Astrocyte of the hippocampus (primary cell): ENCODE measurements at regions not wholly inside any gene's neighbourhood (a gene's known extent, or its start where the extent isn't known, plus 50 kb on each side); places are given as distances from the start of the nearest gene placed in this dataset.

Experiments
- DNase-seq: peaks from one replicate; pipeline ENCODE4 v3.0.0; 2011; ENCODE audit warnings: low read depth, low spot score

DNA sequence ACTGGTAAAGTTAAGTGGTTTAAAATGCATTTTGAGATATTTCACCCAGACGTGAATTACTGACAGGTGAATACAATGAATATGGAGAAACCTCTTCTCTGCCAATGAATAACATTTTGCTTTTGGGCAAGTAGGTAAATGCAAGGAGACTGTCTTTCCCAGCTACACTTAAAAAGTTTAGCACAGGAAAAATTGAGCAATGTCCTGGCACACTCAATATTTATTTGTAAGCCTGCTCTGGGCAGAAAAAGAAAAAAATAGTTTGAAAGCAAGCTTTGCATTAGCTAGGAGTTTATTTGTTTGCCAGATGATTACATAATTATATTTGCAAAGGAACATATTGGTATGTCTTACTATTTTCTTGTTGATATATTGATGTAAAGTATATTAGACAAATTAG is 624.2 kb downstream of the ACTR3B start:
- no peak for DNase-seq

DNA sequence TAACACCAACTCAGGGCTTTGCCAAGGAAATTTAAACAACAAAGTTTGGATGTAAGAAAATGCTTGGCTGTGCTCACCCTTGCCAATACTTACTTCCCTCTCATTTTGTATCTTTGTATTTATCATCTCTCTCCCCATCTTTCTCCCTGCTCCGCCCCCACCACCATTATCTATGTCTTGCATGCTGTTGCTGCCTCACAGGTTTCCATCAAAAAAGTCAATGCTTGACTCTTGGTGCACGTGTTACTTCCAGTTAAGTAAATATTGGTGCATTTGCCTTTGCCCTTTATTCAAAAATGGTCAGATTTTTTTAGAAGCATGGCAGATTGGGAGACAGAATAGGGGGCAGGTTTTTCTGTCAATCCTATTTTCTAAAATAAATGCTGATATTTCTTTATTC is 626.0 kb downstream of the ACTR3B start:
- DNase-seq = no peak

DNA sequence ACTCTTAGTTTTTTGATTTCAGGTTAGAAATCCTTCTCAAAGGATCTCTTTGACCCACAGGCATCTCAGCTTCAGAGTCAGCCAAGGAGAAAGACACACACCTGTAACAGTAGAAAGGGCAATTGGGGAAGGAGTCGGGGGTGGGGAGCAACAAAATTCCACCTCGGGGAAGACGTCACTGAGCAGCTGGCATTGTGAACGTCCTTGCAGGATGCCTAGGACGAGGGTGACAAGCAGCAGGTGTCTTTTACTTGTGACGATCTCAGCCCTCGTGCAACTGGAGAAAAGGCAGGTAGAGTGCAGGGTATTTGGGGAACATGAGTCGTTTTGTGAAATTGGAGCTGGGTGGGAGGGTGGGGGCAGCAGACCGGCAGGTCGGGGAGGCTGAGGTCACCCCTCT is 627.0 kb downstream of the ACTR3B start:
- no peak for DNase-seq

DNA sequence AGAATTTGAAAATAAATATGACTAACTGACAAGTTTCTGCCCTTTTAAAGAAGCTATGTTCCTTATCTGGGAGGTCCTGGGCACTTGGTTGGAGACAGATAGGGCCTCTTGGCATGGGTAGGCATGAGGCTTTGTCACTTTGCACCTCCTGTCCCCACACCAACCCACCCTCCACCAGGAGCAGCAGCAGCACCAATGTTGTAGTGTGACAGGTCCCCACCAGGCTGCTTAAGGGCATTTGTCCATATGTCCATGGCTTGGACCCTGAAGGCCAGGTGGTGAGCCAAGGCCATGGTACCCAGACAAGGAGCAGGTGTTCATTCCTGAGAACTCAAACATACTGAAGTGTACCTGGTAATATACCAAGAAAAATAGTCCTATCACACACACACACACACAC is 629.1 kb downstream of the ACTR3B start:
- no peak for DNase-seq

DNA sequence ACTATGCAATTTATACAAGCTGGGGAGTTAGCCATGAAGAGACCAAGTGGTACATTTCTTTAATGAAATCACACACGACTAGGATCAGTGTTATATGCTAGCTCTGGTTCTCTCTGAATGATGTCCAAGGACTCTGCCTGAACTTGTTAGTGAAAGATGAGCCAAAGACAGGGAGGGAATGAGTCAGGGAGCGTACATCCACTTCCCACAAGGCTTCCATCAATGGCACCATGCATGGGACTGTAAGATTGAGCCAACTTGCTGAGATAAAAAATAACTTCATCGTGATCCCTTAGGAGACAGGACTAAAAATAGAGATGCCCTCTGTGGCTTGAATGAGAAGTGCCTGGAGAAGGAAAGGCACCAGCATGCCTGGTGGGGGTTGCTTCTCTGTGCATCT is 629.7 kb downstream of the ACTR3B start:
- DNase-seq = no peak

DNA sequence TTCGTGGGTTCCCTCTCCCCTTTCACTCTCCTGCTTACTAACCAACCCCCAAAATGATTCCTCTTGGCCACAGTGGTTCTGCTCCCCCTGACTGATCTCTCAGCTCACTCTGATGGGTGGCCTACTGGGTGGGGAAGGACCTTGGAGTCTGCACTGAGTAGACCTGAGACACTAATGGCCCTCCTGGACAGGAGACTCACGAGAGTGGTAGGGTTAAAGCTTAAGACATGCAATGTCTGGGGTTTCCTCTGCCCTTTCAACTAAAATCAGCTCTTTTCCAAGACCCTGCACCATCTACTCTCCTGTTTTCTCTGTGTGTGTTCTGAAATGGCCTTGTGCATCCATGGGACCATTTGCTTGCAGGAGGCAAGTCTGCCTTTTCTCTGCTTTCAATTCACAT is 631.4 kb downstream of the ACTR3B start:
- no peak for DNase-seq

DNA sequence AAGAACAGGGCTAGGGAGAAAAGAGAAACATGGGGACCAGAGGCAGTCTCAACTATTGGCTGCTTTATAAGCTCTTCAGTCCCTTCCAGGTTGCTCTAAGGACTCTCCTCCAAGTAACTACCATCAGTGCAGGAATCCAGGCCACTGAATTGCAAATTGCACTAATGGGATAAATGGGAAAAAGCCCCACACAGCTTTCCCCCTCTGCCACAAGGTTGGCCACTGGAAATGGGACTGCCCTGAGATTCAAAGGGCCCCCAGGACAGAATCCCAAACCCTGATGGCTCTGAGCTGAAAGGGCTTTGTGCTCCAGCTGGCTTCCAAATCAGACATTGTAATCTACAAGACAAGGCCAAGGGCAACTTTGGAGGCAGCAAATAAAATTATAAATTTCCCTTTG is 633.2 kb downstream of the ACTR3B start:
- no peak for DNase-seq

DNA sequence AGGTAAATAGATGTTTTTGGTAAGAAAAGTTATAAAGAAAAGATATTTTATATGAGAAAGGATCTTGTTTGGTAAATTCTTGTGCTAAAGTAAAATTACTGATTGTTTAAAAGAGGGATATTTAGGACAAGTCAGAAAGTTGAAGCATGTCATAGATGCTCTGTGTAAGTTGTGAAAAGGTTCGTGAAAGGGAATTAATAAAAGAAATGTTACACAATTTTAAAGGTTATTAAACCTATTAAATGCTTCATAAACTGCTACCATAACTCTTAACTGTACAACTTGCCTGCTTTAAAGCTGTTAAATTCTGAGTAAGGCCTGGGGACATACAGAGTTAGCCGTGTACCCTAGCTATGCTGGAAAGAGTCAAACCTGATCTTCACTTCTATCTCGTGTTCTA is 634.1 kb downstream of the ACTR3B start:
- no peak for DNase-seq

DNA sequence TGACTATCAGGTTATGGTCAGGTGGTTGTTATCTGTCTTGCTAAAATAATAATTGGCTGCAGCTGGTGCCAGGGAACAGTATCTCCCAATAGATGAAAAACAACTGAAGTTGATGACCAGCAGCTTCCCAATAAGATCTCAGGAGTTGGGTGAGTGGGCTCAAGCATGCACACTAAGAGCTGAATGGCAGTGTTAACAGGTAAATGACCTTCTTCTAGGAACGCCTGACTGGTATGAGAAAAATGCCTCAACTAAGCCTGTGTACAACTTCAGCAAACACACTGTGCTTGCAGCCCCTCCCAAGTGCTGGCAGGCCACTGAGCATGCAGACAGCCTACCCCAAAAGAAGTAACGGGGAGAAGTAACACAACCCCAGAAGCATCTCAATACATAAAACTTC is 636.9 kb downstream of the ACTR3B start:
- no peak for DNase-seq

DNA sequence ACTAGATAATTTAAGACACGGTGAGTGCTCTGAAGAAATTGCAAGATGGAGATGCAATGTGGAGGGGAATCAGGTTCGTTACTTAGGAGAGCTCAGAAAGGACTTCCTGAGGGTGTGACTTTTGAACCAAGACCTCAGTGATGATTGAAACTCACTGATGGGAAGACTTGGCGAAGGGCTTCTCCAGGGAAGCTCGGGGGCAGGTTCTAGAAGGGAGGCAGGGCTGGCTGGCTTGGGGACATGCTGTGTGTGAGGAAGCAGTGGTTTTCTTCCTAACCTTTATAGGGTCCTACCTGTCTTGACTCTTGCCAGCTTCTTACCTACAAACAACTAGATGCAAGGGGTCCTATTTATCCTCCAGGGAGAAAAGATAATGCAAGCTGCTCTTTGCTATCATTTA is 637.9 kb downstream of the ACTR3B start:
- DNase-seq = no peak

DNA sequence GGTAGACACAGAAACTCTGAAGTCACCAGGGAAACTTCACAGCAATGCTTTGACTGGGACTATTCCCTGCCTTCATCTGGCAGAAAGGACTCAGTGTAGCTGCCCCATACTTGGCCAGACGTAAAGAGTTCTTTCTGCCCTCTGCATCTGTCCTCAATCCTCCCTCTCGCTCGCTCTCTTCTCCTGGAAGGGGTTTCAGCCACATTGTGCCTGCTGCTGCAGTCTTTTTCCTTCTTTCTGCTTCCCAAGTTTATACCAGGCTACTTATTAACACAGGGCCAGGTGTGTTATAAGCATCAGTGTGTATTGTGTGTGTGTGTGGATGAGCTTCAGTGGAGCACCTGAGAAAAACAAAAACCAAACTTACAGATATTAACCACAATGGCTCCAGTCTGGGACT is 638.4 kb downstream of the ACTR3B start:
- DNase-seq = no peak

DNA sequence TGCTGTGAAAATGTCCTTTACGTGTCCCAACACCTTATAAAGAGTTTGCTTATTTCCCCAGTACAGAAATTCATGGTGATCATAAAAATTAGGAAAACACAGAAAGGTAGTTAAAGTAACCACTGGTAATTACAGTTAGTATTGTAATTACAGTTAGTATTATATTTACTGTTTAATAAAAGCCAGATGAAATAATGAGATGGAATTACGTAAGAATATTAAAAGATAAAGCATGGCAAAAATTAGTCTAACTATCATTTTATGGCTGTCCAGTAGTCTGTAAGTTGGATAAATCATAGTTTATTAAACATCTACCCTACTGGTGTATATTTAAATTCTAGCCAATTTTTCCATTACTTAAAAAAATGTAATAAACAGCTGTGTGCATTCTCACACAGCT is 638.8 kb downstream of the ACTR3B start:
- no peak for DNase-seq

DNA sequence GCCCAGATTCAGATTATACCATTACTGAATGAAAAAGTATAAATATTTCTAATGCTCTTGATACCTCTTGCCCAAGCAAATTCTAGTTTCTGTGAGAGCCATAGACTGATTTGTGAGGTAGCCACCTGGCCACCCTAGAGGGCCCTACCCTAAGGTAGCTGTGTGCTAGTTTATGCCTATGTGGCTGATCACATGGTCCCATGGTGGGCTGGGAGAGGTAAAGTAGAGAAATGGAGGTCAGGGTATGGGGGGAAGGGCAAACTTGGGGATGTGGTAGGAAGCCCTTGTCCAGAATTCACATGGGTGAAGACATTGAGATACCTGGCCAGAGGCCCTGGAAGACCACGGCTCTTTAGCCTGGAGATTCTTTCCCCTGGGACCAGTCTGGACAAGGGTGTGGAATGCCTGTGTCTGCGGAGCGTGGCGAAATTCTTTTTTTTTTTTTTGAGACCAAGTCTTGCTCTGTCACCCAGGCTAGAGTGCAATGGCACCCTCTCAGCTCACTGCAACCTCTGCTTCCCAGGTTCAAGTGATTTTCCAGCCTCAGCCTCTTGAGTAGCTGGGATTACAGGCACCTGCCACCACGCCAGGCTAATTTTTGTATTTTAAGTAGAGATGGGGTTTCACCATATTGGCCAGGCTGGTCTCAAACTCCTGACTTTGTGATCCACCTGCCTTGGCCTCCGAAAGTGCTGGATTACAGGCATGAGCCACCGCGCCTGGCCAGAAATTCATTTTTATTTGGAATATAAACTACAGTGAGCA is 639.4 kb downstream of the ACTR3B start:
- DNase-seq = no peak

DNA sequence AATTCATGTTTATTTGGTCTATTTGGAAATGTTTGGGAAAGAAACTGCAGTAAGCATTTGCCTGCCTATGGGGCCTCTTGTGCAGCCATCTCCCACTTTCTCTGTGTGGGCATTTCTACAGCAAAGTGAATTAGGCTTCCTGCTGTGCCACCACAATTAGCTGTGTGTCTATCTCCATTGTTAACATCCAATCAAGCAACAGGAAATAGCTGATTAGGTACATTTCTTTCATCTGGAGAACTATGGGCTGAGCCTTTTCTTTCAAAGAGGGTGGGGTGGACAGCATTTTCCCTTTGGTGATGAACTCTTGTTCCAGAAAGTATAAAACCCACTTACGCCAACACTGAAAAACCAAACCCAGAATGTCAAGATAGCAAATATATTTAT is 640.0 kb downstream of the ACTR3B start:
- DNase-seq = no peak

DNA sequence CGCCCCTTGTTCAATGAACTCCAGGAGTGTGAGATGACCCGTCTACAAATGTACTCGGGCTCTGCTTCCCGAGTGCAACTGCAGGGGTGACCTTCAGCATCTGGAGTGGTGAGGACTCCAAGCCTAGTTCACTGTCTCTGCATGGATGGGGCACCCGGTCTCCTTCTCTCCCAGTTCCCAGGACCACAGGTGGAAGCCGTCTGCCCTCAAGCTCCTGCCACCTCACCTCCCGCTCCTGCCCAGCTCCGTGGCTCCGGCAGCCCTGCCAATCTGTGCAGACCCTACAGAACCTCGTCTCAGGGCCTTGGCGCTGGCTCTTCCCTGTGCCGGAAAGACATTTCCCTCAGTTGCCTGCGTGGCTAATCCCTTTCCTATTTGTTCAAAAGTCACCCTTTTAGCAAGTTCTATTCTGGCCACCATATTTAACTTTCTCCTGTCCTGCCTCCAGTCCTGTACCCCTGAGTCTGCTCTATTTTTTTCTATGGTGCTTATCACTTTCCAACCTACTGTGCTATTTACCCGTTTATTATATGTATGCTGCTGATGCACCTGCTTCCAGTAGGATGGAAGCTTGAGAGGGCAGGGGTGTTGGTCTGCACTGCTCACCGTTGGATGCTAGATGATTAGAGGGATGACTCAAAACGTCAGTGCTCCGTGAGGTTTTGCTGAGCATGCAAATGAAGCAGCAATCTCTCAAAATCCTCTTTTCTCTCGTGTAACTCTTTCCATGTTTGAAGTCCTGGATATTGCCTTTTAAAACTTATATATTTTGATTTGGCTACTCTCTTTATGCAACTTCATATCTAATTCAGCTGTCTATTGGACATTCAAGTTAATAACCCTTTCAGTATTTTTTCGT is 641.4 kb downstream of the ACTR3B start:
- no peak for DNase-seq

DNA sequence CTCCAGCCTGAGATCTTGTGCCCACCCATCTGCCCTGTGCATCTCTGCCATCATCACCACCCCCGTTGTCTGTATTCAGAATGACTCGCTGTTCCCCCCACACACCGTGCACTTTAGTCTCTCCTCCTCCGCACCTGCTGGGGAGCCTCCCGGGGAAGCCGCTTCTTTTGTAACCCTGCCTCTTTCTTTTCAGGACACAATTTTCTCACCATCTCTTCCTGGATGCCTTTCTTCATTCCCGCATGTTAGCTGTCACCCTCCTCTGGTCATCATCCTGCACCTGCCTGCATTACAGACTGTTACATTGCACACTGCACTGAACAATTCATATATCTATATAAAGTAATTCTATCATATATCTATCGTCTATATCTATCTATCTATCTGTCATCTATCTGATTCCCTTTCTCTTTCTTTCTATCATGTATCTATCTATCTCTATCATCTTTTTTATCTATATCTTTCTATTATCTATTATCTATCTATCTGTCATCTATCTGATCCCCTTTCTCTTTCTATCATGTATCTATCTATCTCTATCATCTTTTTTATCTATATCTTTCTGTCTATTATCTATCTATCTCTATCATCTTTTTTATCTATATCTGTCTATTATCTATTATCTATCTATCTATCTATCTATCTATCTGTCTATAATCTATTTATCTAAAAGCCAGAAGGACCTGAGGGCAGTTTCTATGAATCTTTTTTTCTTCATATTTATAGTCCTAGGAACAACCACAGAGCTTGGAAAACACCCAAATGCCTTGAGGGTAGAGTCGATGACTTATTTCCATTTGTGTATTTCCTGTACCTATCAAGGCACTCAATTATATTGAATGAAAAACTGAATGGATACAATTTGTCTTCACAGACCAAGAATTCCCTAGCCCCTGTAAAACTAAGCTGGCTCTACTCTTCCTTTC is 642.5 kb downstream of the ACTR3B start:
- DNase-seq = no peak

DNA sequence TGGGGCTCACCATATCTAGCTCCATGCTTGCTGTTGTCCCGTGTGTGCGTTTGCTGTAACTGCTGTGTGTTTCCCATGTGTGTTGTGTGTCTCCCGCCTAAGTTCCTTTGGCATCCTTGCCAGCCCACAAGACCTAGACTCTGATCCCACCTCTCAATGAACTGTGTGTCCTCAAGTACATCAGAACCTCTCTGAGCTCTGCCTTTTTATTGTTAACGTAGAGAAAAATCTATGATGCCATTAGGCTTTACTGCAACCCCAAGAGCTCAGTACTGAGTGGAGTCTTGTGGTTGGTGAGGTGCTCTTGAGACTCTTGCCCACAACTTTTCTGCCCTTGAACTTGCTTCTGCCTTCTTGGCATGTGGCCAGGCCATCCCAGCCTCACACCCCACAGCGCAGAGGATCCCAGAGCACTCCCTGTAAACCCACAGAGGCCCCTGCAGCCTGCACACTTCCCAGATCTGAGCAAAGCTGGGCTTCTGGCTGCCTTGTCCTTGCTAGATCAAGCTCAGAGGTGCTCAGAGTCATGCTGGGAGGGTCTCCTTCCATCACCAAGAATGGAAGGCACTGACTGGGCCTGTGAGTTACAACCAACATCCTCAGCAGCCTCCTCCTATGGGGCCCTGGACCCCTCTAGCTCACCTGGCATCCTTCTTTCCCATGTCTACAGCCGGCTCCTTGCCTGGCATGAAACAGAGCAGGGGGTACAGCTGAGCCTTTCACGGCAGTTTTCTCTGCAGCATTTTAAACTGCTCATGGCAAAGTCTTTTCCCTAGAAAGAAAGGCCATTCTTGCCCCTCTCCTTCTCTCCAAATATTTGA is 643.4 kb downstream of the ACTR3B start:
- DNase-seq = no peak

DNA sequence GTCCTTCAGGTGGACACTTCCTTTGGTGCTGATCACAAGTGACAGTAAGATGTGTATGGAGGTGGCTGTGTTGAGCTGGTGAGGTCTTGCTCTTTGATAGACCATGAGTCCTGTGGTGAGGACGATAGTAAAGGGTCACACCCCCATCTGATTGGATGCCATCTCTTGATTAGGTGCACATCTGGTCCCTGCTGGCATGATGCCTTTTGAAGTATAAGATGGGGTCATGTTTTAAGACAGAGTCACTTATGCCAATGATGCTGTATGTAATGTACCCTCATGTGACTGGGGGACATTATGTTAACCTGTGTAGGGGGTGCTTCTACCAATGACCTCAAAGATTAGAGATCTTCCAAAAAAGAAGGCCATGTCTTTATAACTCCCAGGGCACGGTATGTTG is 644.6 kb downstream of the ACTR3B start:
- no peak for DNase-seq

DNA sequence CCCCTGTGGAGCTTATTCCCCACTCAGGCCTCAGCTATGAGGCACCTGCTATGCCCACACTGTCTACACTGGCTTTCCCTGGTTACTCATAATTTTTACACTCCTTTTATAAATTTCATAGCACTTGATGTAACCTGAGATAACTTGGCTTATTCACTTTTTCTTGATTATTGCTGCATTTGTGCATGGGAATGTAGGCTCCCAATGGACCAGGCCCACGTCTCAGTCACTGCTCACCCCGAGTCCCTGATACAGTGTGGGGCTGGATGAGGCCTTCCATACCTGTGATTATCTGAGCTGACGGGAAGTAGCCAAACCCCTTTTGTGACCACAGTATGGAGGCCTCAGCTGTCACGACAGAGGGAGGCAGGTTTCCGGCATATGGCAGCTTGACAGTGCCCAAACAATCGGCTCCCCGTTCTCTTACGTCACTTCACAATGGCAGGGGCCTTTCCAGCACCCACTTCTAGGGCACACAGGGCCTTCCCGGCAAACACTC is 645.3 kb downstream of the ACTR3B start:
- no peak for DNase-seq

DNA sequence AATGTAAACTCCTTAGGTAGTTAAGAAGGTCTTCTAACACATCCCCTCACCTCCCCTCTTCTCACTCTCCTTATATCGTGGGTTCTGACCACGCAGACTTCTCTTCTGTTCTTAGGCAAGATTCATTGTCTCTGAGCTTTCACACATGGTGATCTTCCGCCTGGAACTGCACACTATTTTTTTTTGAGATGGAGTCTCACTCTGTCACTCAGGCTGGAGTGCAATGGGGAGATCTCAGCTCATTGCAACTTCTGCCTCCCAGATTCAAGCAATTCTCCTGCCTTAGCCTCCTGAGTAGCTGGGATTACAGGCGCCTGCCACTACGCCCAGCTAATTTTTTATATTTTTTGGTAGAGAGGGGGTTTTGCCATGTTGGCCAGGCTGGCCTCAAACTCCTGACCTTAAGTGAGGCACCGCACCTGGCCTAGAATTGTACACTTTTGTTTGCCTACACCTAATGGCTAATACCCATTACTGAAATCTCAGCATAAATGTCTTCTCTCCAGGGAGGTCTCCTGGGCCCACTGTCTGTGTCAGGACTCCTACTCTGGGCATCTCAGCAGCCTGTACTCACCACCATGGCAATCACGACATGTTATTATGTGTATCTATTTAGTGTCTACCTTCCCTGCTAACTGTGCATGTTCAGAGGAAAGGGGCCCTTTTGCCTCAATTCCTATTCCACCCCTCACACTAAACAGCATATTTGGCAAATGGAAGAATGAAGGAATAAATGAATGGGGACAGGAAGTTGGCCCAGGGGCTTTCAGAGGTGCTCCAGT is 646.3 kb upstream of the DPP6 start:
- no peak for DNase-seq
